Neural cell (in vitro differentiated cells): ENCODE measurements at regions not wholly inside any gene's neighbourhood (a gene's known extent, or its start where the extent isn't known, plus 50 kb on each side); places are given as distances from the start of the nearest gene placed in this dataset.

Experiments
- H2AFZ ChIP-seq: fragments of 200-600, 300-800 bp; sonication (generic), shearing (Covaris generic); 2 replicates; pipeline ENCODE4 v1.6.0; 2014; ENCODE audit warnings: low read depth, mild to moderate bottlenecking, antibody characterized with exemption, low read length, moderate library complexity
- H3F3A ChIP-seq: fragments of 200-600 bp; shearing (Covaris generic); 2 replicates; pipeline ENCODE4 v1.6.1; 2016; ENCODE audit warnings: mild to moderate bottlenecking, moderate library complexity, mixed read lengths, antibody characterized with exemption, low read length; ENCODE audit not compliant: insufficient read depth, poor library complexity, severe bottlenecking
- H3K27ac ChIP-seq: fragments of 200-600, 300-800 bp; sonication (generic), shearing (Covaris generic); 2 replicates; pipeline ENCODE4 v1.5.1; 2014; ENCODE audit warnings: mild to moderate bottlenecking, low read length, moderate library complexity
- H3K27me3 ChIP-seq: fragments of 300-800, 200-600 bp; sonication (generic), shearing (Covaris generic); 2 replicates; pipeline ENCODE4 v1.6.0; 2014; ENCODE audit warnings: mild to moderate bottlenecking, low read depth, low read length, moderate library complexity; ENCODE audit not compliant: insufficient read depth
- H3K36me3 ChIP-seq: fragments of 300-800, 200-600 bp; sonication (generic), shearing (Covaris generic); 2 replicates; pipeline ENCODE4 v1.5.1; 2014; ENCODE audit warnings: mild to moderate bottlenecking, antibody characterized with exemption, low read length, moderate library complexity; ENCODE audit not compliant: insufficient read depth
- H3K4me2 ChIP-seq: fragments of 300-800, 200-600 bp; sonication (generic), shearing (Covaris generic); 2 replicates; pipeline ENCODE4 v1.6.0; 2014; ENCODE audit warnings: mild to moderate bottlenecking, low read length
- H3K4me3 ChIP-seq: fragments of 300-800, 200-600 bp; sonication (generic), shearing (Covaris generic); 2 replicates; pipeline ENCODE4 v1.5.1; 2014; ENCODE audit warnings: mild to moderate bottlenecking, low read length, moderate library complexity
- H3K79me2 ChIP-seq: fragments of 200-600 bp; shearing (Covaris generic); replicated peaks from 2 replicates; pipeline ENCODE4 v1.6.0; 2014; ENCODE audit warnings: mild to moderate bottlenecking, low read length, moderate library complexity; ENCODE audit not compliant: insufficient read depth
- H3K9ac ChIP-seq: fragments of 300-800, 200-600 bp; sonication (generic), shearing (Covaris generic); 2 replicates; pipeline ENCODE4 v1.6.1; 2016; ENCODE audit warnings: mild to moderate bottlenecking, low read length, mixed read lengths
- H3K9me2 ChIP-seq: fragments of 200-600 bp; shearing (Covaris generic); 2 replicates; pipeline ENCODE4 v1.6.1; 2016; ENCODE audit warnings: mild to moderate bottlenecking, low read length, mixed read lengths; ENCODE audit not compliant: insufficient read depth
- H3K9me3 ChIP-seq: fragments of 200-600, 300-800 bp; sonication (generic), shearing (Covaris generic); 2 replicates; pipeline ENCODE4 v1.6.1; 2016; ENCODE audit warnings: mild to moderate bottlenecking, mixed run types, low read length, moderate library complexity, mixed read lengths
- H4K20me1 ChIP-seq: fragments of 200-600 bp; shearing (Covaris generic); 2 replicates; pipeline ENCODE4 v1.6.1; 2016; ENCODE audit warnings: mild to moderate bottlenecking, mixed run types; ENCODE audit not compliant: insufficient read depth
- EP300 ChIP-seq: fragments of 450-650 bp; conservative IDR thresholded peaks from 2 replicates; pipeline ENCODE4 v1.6.1; 2014; ENCODE audit warnings: antibody characterized with exemption, mild to moderate bottlenecking, moderate library complexity; ENCODE audit not compliant: poor library complexity, severe bottlenecking
- EZH2 ChIP-seq: fragments of 200-600, 300-800 bp; shearing (Covaris generic), sonication (generic); IDR thresholded peaks from 2 replicates; pipeline ENCODE4 v1.6.1; 2014; ENCODE audit warnings: antibody characterized with exemption, low read length, borderline replicate concordance, mild to moderate bottlenecking; ENCODE audit not compliant: insufficient read depth, poor library complexity, severe bottlenecking
- MXI1 ChIP-seq: fragments of 450-650 bp; conservative IDR thresholded peaks from 2 replicates; pipeline ENCODE4 v1.6.1; 2014; ENCODE audit warnings: antibody characterized with exemption, mild to moderate bottlenecking; ENCODE audit not compliant: poor library complexity, severe bottlenecking
- POLR2AphosphoS5 ChIP-seq: IDR thresholded peaks from 2 replicates; pipeline ENCODE4 v1.6.1; 2012
- RAD21 ChIP-seq: fragments of 450-650 bp; conservative IDR thresholded peaks from 2 replicates; pipeline ENCODE4 v1.6.1; 2014; ENCODE audit warnings: antibody characterized with exemption, mild to moderate bottlenecking, moderate library complexity
- REST ChIP-seq: IDR thresholded peaks from 2 replicates; pipeline ENCODE4 v1.6.1; 2012; ENCODE audit warnings: borderline replicate concordance
- SMC3 ChIP-seq: fragments of 450-650 bp; conservative IDR thresholded peaks from 2 replicates; pipeline ENCODE4 v1.6.1; 2014; ENCODE audit warnings: antibody characterized with exemption, mild to moderate bottlenecking, moderate library complexity; ENCODE audit not compliant: poor library complexity
- TF ChIP-seq, protein P1 (sequence below): fragments of 450-650 bp; IDR thresholded peaks from 2 replicates; pipeline ENCODE4 v1.5.1; 2014; ENCODE audit warnings: antibody characterized with exemption, mild to moderate bottlenecking, moderate library complexity; ENCODE audit not compliant: poor library complexity, severe bottlenecking

GRCh38 chr6:147823936-147824335 is 315.4 kb downstream of the SAMD5 start:
- Histone ChIP-seq H3K4me2 (no peak overlapping the region), H3K9ac (no peak overlapping the region), H3K9me3 (no peaks in the 10 kb centered on the region), H3K36me3 (no peaks in the 10 kb centered on the region), H3K9me2 (no peaks in the 10 kb centered on the region), H3F3A (peaks cover 3% of the 10 kb centered on the region), H3K27ac (no peak overlapping the region), H3K4me3 (no peak overlapping the region), H3K27me3 (no peaks in the 10 kb centered on the region), H4K20me1 (no peaks in the 10 kb centered on the region), H2AFZ (no peak overlapping the region), H3K79me2 (no peaks in the 10 kb centered on the region)
- TF ChIP-seq EZH2 (no peak), POLR2AphosphoS5 (no peak), EP300 (no peak), REST (no peak), SMC3 (no peak)
- TF ChIP-seq, protein P1, sequence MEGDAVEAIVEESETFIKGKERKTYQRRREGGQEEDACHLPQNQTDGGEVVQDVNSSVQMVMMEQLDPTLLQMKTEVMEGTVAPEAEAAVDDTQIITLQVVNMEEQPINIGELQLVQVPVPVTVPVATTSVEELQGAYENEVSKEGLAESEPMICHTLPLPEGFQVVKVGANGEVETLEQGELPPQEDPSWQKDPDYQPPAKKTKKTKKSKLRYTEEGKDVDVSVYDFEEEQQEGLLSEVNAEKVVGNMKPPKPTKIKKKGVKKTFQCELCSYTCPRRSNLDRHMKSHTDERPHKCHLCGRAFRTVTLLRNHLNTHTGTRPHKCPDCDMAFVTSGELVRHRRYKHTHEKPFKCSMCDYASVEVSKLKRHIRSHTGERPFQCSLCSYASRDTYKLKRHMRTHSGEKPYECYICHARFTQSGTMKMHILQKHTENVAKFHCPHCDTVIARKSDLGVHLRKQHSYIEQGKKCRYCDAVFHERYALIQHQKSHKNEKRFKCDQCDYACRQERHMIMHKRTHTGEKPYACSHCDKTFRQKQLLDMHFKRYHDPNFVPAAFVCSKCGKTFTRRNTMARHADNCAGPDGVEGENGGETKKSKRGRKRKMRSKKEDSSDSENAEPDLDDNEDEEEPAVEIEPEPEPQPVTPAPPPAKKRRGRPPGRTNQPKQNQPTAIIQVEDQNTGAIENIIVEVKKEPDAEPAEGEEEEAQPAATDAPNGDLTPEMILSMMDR = no peak

- TF ChIP-seq SMC3 = peak; percentile 6
- TF ChIP-seq MXI1 = no peak
- TF ChIP-seq POLR2AphosphoS5 = no peak
- TF ChIP-seq EP300 = no peak
- TF ChIP-seq REST = no peak
- peak; percentile 28 for TF ChIP-seq RAD21
- Histone ChIP-seq H4K20me1 (no peaks in the 10 kb centered on the region), H3K27me3 (no peaks in the 10 kb centered on the region), H3K4me3 (peak overlapping the region; percentile 54), H3F3A (no peaks in the 10 kb centered on the region), H3K9me3 (no peaks in the 10 kb centered on the region), H3K9me2 (no peaks in the 10 kb centered on the region), H2AFZ (no peak overlapping the region), H3K4me2 (peak overlapping the region; percentile 52), H3K36me3 (no peaks in the 10 kb centered on the region), H3K27ac (peak overlapping the region; percentile 87), H3K9ac (peak overlapping the region; percentile 47), H3K79me2 (no peaks in the 10 kb centered on the region)
Observed at GRCh38 chr6:147825848-147826247, 317.4 kb downstream of the SAMD5 start.
